ENCODE measurements at regions not wholly inside any gene's neighbourhood (a gene's known extent, or its start where the extent isn't known, plus 50 kb on each side); places are given as distances from the start of the nearest gene placed in this dataset.

DNA sequence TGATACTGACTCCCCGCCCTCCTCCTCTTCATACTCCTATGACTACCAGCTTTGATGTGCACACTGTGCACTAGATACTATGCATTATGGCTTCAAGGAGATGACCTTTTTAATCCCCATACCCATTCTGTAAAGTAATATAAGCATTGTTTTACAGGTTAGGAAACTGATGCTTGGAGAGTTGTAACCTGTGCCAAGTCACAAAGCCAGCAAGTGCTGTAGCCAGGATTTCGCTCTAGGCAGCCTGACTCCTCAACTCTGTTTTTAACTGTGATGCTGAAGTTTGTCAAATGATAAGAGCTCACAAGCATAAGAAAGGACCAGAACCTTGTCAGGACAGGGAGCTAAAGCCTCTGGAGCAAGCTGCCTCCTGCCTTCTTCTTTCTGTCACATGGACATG is 461.3 kb downstream of the TMEM232 start (continued):
- TF ChIP-seq, protein P1, sequence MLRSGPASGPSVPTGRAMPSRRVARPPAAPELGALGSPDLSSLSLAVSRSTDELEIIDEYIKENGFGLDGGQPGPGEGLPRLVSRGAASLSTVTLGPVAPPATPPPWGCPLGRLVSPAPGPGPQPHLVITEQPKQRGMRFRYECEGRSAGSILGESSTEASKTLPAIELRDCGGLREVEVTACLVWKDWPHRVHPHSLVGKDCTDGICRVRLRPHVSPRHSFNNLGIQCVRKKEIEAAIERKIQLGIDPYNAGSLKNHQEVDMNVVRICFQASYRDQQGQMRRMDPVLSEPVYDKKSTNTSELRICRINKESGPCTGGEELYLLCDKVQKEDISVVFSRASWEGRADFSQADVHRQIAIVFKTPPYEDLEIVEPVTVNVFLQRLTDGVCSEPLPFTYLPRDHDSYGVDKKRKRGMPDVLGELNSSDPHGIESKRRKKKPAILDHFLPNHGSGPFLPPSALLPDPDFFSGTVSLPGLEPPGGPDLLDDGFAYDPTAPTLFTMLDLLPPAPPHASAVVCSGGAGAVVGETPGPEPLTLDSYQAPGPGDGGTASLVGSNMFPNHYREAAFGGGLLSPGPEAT (IDR thresholded peaks at IDR 0.05; ENCODE audit: low read depth), result no peak
- TF ChIP-seq CREB1 (IDR thresholded peaks at IDR 0.05; ENCODE audit: low read depth), result no peak
- TF ChIP-seq RUNX3 (IDR thresholded peaks at IDR 0.05; ENCODE audit: low read length), result no peak
- no peak for TF ChIP-seq NR2C1 (IDR thresholded peaks at IDR 0.05)
- no peak for TF ChIP-seq BRCA1 (IDR thresholded peaks at IDR 0.05; ENCODE audit: low read depth, low read length)
- no peak for TF ChIP-seq HDAC2 (IDR thresholded peaks at IDR 0.05)
- TF ChIP-seq CBX3 (IDR thresholded peaks at IDR 0.05; ENCODE audit: borderline replicate concordance, low read depth), result no peak
- TF ChIP-seq TBL1XR1 (IDR thresholded peaks at IDR 0.05; ENCODE audit: low read depth, low read length), result no peak
- TF ChIP-seq, protein P2, sequence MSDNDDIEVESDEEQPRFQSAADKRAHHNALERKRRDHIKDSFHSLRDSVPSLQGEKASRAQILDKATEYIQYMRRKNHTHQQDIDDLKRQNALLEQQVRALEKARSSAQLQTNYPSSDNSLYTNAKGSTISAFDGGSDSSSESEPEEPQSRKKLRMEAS (IDR thresholded peaks at IDR 0.05; ENCODE audit: low read depth, low read length), result no peak

DNA sequence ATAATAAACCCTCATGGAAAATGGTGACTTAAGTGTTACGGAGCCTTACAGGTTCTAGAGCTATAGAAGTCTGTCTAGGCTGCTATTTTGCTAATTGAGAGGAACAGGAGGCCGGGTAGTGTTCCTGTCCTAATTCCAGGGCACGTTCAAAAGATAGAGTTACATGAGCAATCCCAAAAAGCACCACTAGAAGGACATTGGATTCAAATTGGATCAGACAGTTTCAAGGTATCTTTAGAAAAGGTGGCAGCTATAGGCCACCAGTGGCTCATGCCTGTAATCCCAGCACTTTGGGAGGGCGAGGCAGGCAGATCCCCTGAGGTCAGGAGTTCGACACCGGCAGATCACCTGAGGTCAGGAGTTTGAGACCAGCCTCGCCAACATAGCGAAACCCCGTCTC is 458.8 kb downstream of the TMEM232 start:
- no peaks in the 10 kb centered on the region for H3K9me3 ChIP-seq (replicated peaks; ENCODE audit: control insufficient read depth, insufficient read depth, low read length)
- ChIA-PET POLR2A (no interaction called here), RAD21 (ENCODE audit: unreplicated experiment) (no interaction called here), CTCF (interaction anchor here (1.0 kb wide), 1 partner anchor 10 kb away, joined by 3 read pairs; no protein-coding TSS in a partner anchor), SMC1A (ENCODE audit: uncharacterized antibody, unreplicated experiment) (no interaction called here)
- no peak overlapping the region for H3K4me2 ChIP-seq (ENCODE audit: control insufficient read depth, insufficient read depth)
- intact Hi-C loops (cut with micrococcal nuclease; ENCODE audit: unreplicated experiment) (no loop called here), in situ Hi-C loops (cut with MboI) (no loop called here)
- no peaks in the 10 kb centered on the region for H4K20me1 ChIP-seq (ENCODE audit: control insufficient read depth, insufficient read depth)
- H3K4me3 ChIP-seq, result no peak overlapping the region
- DNase-seq (ENCODE audit: low read depth, low spot score), result no peak
- no peak overlapping the region for H2AFZ ChIP-seq (ENCODE audit: control insufficient read depth, low read depth, low read length)
- no peak for ATAC-seq
- no peaks in the 10 kb centered on the region for H3K27me3 ChIP-seq (replicated peaks in 1 of 2; ENCODE audit: control insufficient read depth in 2 of 2, insufficient read depth in 2 of 2, low read length in 1 of 2)
- no peaks in the 10 kb centered on the region for H3K36me3 ChIP-seq (ENCODE audit: control insufficient read depth in 2 of 2, insufficient read depth in 2 of 2, low read length in 1 of 2)
- FAIRE-seq, result no peak
- no peak overlapping the region for H3K27ac ChIP-seq (ENCODE audit: control insufficient read depth, insufficient read depth)
- BruUV-seq (replicated peaks), result no TSS peak
- H3K4me1 ChIP-seq (ENCODE audit: control insufficient read depth, insufficient read depth, low read length), result no peaks in the 10 kb centered on the region
- WGBS (ENCODE audit: insufficient coverage, insufficient replicate concordance, low lambda C conversion rate, missing lambda C conversion rate), result 54% methylated on average over 9 of the region's 9 CpGs
- H3K9ac ChIP-seq (ENCODE audit: control insufficient read depth, insufficient read depth, low read length), result no peak overlapping the region
- H3K79me2 ChIP-seq (ENCODE audit: control insufficient read depth, insufficient read depth, low read length), result no peaks in the 10 kb centered on the region
- no peak for TF ChIP-seq NR2F1 (conservative IDR thresholded peaks at IDR 0.05)
- TF ChIP-seq, protein P3, sequence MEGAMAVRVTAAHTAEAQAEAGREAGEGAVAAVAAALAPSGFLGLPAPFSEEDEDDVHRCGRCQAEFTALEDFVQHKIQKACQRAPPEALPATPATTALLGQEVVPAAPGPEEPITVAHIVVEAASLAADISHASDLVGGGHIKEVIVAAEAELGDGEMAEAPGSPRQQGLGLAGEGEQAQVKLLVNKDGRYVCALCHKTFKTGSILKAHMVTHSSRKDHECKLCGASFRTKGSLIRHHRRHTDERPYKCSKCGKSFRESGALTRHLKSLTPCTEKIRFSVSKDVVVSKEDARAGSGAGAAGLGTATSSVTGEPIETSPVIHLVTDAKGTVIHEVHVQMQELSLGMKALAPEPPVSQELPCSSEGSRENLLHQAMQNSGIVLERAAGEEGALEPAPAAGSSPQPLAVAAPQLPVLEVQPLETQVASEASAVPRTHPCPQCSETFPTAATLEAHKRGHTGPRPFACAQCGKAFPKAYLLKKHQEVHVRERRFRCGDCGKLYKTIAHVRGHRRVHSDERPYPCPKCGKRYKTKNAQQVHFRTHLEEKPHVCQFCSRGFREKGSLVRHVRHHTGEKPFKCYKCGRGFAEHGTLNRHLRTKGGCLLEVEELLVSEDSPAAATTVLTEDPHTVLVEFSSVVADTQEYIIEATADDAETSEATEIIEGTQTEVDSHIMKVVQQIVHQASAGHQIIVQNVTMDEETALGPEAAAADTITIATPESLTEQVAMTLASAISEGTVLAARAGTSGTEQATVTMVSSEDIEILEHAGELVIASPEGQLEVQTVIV (IDR thresholded peaks at IDR 0.05; ENCODE audit: borderline replicate concordance, partially characterized antibody), result no peak
- TF ChIP-seq SMAD5 (IDR thresholded peaks at IDR 0.05; ENCODE audit: low read depth), result no peak
- no peak for TF ChIP-seq ZNF274 (IDR thresholded peaks at IDR 0.05; ENCODE audit: insufficient read depth, insufficient read length)
- TF ChIP-seq YY1 (IDR thresholded peaks at IDR 0.05; ENCODE audit: low read depth, low read length), result no peak
- no peak for TF ChIP-seq RB1 (IDR thresholded peaks at IDR 0.05; ENCODE audit: borderline replicate concordance)
- TF ChIP-seq JUND (IDR thresholded peaks at IDR 0.05; ENCODE audit: low read depth, low read length), result no peak
- TF ChIP-seq, protein P4, sequence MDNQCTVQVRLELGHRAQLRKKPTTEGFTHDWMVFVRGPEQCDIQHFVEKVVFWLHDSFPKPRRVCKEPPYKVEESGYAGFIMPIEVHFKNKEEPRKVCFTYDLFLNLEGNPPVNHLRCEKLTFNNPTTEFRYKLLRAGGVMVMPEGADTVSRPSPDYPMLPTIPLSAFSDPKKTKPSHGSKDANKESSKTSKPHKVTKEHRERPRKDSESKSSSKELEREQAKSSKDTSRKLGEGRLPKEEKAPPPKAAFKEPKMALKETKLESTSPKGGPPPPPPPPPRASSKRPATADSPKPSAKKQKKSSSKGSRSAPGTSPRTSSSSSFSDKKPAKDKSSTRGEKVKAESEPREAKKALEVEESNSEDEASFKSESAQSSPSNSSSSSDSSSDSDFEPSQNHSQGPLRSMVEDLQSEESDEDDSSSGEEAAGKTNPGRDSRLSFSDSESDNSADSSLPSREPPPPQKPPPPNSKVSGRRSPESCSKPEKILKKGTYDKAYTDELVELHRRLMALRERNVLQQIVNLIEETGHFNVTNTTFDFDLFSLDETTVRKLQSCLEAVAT (IDR thresholded peaks at IDR 0.05), result no peak

All from GM12878 (cell line).